ENCODE measurements at regions not wholly inside any gene's neighbourhood (a gene's known extent, or its start where the extent isn't known, plus 50 kb on each side); places are given as distances from the start of the nearest gene placed in this dataset.

DNA sequence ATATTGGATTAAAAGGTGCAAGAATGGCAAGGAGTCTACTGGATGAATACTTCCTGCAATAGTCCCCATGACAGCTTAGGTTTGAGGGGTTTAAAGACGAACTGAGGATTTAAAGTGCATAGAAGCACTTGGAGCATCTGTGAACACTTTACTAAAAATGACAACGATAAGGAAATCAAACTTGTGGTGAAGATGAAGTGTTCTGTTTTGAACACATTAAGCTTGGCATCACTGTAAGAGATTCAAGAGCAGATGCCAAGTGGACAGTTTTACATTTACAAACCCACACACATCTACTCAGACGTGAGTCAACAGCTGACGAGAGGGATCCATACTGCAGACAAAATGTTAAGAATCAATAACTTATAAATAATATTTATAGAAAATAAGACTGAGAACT, 918.7 kb downstream of the CDH11 start:
- no peak for DNase-seq

GRCh38 chr16:64202571-64202970, 919.3 kb downstream of the CDH11 start:
- DNase-seq, result no peak

DNA sequence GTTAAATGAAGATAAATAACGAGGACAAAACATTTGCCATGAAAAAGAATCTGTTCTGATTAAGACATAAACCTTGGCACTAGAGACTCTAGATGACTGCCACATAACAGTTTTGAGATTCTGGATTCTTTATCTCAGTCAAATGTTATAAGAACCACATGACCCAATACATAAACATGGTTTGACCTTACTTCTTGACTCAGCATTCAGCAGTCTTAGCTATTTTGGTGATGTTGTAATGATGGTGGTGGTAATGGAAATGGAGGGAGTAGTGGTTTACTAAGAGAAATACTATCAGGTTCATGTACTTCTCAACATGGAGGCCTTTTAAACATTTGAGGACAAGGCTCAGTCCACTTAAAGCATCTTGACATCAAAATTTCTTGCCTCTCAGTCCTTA, 925.4 kb downstream of the CDH11 start:
- DNase-seq, result no peak

- no peak for DNase-seq
Observed at GRCh38 chr16:64185954-64186353, 935.9 kb downstream of the CDH11 start.

DNA sequence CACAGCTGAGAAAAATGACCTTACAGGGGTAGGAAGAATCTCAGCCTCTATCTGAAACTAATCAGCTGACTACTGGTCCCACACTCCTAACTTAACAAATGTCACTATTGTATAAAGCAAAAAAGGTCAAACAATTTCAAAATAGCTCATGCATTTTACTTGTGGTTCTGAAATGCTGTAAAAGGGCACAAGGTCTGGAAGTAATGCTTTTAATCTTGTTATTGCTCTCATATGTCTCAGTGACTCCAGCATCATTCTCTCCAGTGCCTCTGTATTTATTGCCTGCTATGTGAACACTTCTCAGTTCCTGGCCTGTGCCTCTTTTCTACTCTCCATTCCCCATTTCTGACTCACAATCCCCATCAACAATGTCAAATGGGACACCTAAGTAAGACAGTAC, 937.7 kb downstream of the CDH11 start:
- DNase-seq, result no peak

DNA sequence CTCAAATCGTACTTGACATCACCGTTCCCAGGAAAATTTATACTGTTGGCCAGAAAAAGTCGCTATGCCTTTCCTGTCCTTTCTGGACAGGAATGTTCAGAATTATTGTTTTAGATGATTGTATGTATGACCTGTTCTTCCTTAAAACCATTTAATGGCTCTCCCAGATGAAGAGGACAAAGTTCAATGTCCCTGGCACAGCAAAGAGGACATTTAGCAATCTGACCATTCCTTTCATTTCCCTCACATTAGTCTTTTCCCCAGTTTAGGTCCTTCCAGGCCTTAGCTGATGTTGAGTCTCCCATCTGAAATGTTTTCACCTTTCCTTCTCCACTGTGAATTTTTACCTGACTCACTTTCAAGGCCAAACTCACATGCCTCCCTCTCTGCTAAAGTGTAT, 938.9 kb downstream of the CDH11 start:
- DNase-seq, result no peak

DNA sequence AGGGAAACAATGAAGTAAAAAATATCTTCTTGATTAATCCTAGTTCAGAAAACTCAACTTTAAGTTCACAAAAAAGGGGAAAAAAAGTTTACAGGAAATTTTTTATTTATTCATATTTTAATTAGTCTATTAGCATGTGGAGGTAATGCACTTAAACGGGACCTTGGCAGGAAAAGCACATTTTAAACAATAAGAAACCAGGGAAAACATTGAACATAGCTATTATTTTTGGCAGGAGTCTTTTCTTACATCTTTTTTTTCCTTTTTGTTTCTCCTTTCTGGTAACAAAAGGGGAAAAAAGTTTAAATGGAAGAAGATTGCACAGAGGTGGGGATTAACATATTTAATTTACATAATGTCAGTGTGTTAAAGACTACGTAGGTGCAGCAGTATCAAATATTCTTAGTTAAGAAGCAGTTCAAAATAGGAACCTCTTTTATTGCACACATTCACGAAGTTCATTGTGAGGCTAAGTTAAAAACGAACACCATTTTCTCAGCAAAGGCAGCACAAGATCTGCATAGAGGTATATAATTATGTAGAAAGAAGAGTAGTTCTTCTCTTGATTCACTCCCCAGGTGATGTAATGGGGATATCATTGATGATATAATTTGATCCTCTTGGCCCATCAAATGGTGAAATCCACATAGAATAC, 940.5 kb downstream of the CDH11 start:
- no peak for DNase-seq

GRCh38 chr16:64180136-64180900, 941.5 kb downstream of the CDH11 start:
- DNase-seq, result no peak

GRCh38 chr16:64174327-64174726, 947.5 kb downstream of the CDH11 start:
- DNase-seq, result no peak

DNA sequence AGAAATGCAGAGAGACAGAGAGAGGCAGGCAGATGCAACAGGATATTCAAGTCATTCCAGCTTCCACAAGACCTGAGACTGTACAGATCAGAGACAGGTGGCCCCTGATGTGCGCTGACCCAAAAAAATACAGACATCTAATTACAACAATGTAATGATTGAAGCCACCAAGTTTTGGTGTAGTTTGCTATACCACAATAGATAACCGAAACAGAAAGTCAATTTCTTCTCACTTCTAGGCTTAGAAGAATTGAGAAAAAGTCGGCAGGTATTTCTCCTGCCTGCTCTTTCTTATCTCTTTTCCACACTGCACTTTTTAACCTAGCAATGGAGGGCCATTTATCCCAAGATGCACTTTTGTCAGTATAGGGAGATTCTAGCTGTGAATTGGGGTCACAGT, 949.2 kb downstream of the CDH11 start:
- no peak for DNase-seq

DNA sequence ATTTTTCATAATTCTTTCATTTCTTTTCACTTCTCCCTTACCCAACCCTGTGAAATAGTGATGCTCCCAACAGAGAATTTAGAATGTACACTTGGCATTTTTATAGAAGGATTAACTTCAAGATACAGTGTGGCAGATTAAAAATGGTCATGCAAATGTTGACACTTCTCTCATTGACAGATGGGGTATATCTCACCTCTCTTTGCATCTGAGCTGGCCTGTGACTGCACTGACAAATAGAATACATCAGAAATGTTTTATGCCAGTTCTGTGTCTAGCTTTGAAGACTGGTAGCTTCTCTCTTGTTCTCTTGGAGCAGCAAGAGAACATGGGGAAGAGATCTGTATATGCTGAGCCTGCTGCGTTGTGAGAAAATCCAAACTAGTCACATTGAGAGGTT, 949.6 kb downstream of the CDH11 start:
- no peak for DNase-seq

- no peak for DNase-seq
Observed at GRCh38 chr16:64171632-64172031, 950.2 kb downstream of the CDH11 start.

GRCh38 chr16:64168371-64168770, 953.5 kb downstream of the CDH11 start:
- no peak for DNase-seq

- DNase-seq, result no peak
Observed at GRCh38 chr16:64167936-64168335, 953.9 kb downstream of the CDH11 start.

GRCh38 chr16:64165368-64165767, 956.5 kb downstream of the CDH11 start:
- no peak for DNase-seq

GRCh38 chr16:64162613-64163375, 959.1 kb downstream of the CDH11 start:
- DNase-seq, result no peak

- no peak for DNase-seq
Observed at GRCh38 chr16:64159976-64160375, 961.9 kb downstream of the CDH11 start.

- no peak for DNase-seq
Observed at GRCh38 chr16:64158941-64159588, 962.8 kb downstream of the CDH11 start.

DNA sequence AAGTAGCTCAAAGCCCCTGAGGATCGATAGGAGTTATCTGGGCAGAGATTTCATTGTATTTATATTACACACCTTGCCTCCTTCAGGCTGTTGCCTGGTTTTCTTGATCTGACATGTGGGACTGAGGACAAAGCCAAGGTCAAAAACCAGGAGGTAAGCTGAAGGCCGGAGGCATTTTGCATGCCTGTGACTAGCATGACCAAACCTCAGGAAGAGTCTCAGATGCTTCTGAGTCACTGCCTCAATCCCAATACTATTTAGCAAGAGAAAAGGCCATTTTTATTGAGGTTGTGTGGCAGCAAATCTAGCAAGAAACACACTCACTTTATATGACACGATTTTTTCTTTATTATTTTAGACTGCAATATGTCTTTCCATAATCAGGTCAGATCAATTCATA, 968.1 kb downstream of the CDH11 start:
- no peak for DNase-seq

DNA sequence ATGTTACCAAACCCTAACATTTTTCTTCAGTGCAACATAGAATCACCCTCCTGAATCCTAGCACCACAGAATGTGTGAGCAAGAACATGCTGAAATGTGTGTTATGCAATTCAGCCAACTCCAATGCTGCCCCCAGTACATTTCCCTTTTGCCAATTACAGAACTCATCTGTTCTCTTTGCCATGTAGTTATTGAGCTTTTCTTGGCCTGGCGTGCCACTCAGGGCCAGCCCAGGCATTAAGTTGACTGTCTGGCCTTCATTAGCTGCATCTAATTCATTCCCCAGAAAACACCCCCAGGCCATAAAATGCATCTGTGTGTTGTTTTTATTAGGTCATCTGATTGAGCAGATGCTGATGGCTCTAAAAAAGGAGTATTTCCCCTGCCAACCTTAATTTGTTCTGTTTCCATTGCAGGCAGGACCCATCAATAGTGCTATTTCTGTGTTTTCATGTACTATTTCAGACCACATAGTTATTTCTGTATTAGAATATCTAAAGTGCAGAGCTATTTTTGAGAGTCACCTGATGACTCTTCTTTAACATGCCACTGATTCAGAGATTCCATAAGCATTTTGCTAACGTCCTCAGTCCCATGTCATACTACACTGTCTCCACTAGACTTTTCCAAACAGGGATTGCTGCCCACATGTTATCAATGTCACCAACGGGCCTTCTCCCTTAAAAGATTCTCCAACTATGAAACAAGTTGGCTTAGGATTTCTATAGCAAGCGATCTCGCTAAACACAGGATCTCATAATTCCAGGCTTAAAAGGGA, 969.7 kb downstream of the CDH11 start:
- no peak for DNase-seq

DNA sequence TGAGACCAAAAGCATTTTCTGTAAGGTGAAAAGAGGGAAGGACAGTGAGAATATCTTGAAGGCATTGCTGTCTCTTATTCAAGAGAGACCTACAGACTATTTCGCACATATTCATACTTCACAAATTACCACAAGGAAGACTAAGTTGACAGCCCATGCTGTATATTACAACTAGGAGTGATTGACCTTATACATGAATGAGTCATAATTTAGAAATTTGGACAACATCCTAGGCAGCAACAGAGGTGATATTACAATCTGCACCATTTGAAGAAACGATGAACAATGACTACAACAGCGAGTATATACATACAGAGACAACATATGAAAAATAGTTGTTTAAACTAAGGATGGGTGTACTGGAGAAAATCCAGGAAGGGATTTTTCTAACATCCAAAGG, 971.7 kb downstream of the CDH11 start:
- no peak for DNase-seq

- DNase-seq, result no peak
Observed at GRCh38 chr16:64149756-64150155, 972.1 kb downstream of the CDH11 start.

DNA sequence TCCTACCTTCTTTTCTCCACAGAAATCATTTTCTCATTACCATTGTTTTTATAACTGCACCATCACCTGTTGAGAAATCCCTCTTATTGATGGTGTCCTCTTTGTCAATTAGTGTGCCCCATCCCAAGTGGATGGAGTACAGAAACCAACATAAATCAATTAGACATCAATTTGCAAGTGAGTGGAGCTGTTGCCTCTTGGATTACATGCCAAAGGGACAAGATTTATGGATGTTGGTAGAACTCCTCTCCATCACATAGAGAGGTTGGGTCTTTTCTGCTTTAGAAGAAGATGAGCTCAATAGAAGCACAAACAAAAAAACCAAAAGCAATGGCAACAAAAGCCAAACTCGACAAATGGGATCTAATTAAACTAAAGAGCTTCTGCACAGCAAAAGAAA, 973.5 kb downstream of the CDH11 start:
- DNase-seq, result no peak

Measured in 8988T (cell line).